IMR-90 (cell line): ENCODE measurements at regions not wholly inside any gene's neighbourhood (a gene's known extent, or its start where the extent isn't known, plus 50 kb on each side); places are given as distances from the start of the nearest gene placed in this dataset.

ENCODE experiments used
- ATAC-seq: fragments of 200-7000 bp; cut with Tn5 transposase; 2 replicates; pipeline ENCODE4 v1.9.1; 2020; ENCODE audit warnings: low read depth, mild to moderate bottlenecking, moderate library complexity
- BruUV-seq: library from RNA; stranded (reverse); fragments of 400-500 nt; replicated peaks from 2 replicates; lab custom pipeline; 2021; lab: Mats Ljungman, UMichigan
- CTCF ChIA-PET: fragments of 300-600 bp; formaldehyde crosslinking; extraction: SDS; loops from one replicate; lab custom pipeline; 2021; ENCODE audit warnings: antibody characterized with exemption; lab: Yijun Ruan, JAX
- POLR2A ChIA-PET: fragments of 300-600 bp; sonication (Branson Sonifier 250); formaldehyde crosslinking; loops from one replicate; lab custom pipeline; 2022; ENCODE audit warnings: antibody characterized with exemption; ENCODE audit not compliant: unreplicated experiment; lab: Charles Lee
- DNase-seq: peaks from one replicate; pipeline ENCODE4 v3.0.0; 2013
- H2AFZ ChIP-seq: replicated peaks from 2 replicates; pipeline ENCODE3; 2013; ENCODE audit warnings: low read length, mild to moderate bottlenecking; ENCODE audit not compliant: poor library complexity
- H2AK5ac ChIP-seq: 2 replicates; pipeline ENCODE4 v1.6.1; 2013; ENCODE audit warnings: low read depth, low read length, inconsistent platforms
- H2AK9ac ChIP-seq: replicated peaks from 2 replicates; pipeline ENCODE3; 2013; ENCODE audit warnings: mild to moderate bottlenecking, low read depth, low read length, moderate library complexity; ENCODE audit not compliant: poor library complexity
- H2BK120ac ChIP-seq: 2 replicates; pipeline ENCODE4 v1.6.1; 2013; ENCODE audit warnings: low read depth, low read length, inconsistent platforms
- H2BK15ac ChIP-seq: 3 replicates; pipeline ENCODE4 v1.6.1; 2013; ENCODE audit warnings: low read depth, low read length, inconsistent platforms
- H2BK20ac ChIP-seq: 2 replicates; pipeline ENCODE4 v1.6.1; 2013; ENCODE audit warnings: low read depth, mild to moderate bottlenecking, inconsistent platforms, low read length, moderate library complexity
- H2BK5ac ChIP-seq: 2 replicates; pipeline ENCODE4 v1.6.1; 2013; ENCODE audit warnings: mild to moderate bottlenecking, low read depth, low read length, inconsistent platforms; ENCODE audit not compliant: poor library complexity, severe bottlenecking
- H3K14ac ChIP-seq: replicated peaks from 2 replicates; pipeline ENCODE4 v1.6.1; 2013; ENCODE audit warnings: low read depth, low read length, inconsistent platforms
- H3K18ac ChIP-seq: 2 replicates; pipeline ENCODE4 v1.6.1; 2013; ENCODE audit warnings: low read depth, low read length, control low read depth
- H3K23ac ChIP-seq: 2 replicates; pipeline ENCODE4 v1.6.1; 2013; ENCODE audit warnings: low read depth, low read length, inconsistent platforms
- H3K27ac ChIP-seq: 2 replicates; pipeline ENCODE4 v1.5.1; 2013; ENCODE audit warnings: mild to moderate bottlenecking, control low read depth, low read length; ENCODE audit not compliant: insufficient read depth
- H3K27me3 ChIP-seq: 2 replicates; pipeline ENCODE4 v1.6.1; 2013; ENCODE audit warnings: low read length; ENCODE audit not compliant: control insufficient read depth, insufficient read depth
- H3K36me3 ChIP-seq: 2 replicates; pipeline ENCODE4 v1.6.1; 2013; ENCODE audit warnings: low read length, mixed read lengths; ENCODE audit not compliant: control insufficient read depth, insufficient read depth
- H3K4ac ChIP-seq: 2 replicates; pipeline ENCODE4 v1.6.1; 2013; ENCODE audit warnings: low read depth, low read length, inconsistent platforms
- H3K4me1 ChIP-seq: 2 replicates; pipeline ENCODE4 v1.6.1; 2013; ENCODE audit warnings: low read length, mixed read lengths; ENCODE audit not compliant: control insufficient read depth, insufficient read depth
- H3K4me2 ChIP-seq: 2 replicates; pipeline ENCODE4 v1.6.1; 2013; ENCODE audit warnings: low read depth, mild to moderate bottlenecking, control low read depth, low read length, moderate library complexity
- H3K4me3 ChIP-seq: 2 replicates; pipeline ENCODE4 v1.5.1; 2013; ENCODE audit warnings: low read depth, mild to moderate bottlenecking, control low read depth, low read length, moderate library complexity; ENCODE audit not compliant: insufficient read depth
- H3K56ac ChIP-seq: 2 replicates; pipeline ENCODE4 v1.6.1; 2013; ENCODE audit warnings: low read length, inconsistent platforms; ENCODE audit not compliant: insufficient read depth; ENCODE audit errors: extremely low read depth
- H3K79me1 ChIP-seq, 2 experiments: 2 replicates each; pipeline ENCODE4 v1.6.1; 2013; ENCODE audit warnings: low read length in 2 of 2, inconsistent platforms in 1 of 2, low read depth in 1 of 2
- H3K9ac ChIP-seq: 2 replicates; pipeline ENCODE4 v1.6.1; 2013; ENCODE audit warnings: low read depth, low read length, control low read depth
- H3K9me1 ChIP-seq: 2 replicates; pipeline ENCODE4 v1.6.1; 2013; ENCODE audit warnings: low read length, inconsistent platforms; ENCODE audit not compliant: insufficient read depth
- H3K9me3 ChIP-seq: 2 replicates; pipeline ENCODE4 v1.6.1; 2013; ENCODE audit warnings: low read length; ENCODE audit not compliant: control insufficient read depth, insufficient read depth
- H4K20me1 ChIP-seq: 2 replicates; pipeline ENCODE4 v1.6.1; 2013; ENCODE audit warnings: low read length, inconsistent platforms; ENCODE audit not compliant: insufficient read depth
- H4K5ac ChIP-seq: 2 replicates; pipeline ENCODE4 v1.6.1; 2013; ENCODE audit warnings: mild to moderate bottlenecking, low read depth, low read length, control low read depth
- H4K8ac ChIP-seq, 2 experiments: 2 replicates each; pipeline ENCODE4 v1.6.1; 2013; ENCODE audit warnings: low read depth in 2 of 2, low read length in 2 of 2, control low read depth in 1 of 2, inconsistent platforms in 1 of 2
- H4K91ac ChIP-seq: 2 replicates; pipeline ENCODE4 v1.6.1; 2013; ENCODE audit warnings: low read depth, low read length, inconsistent platforms; ENCODE audit not compliant: insufficient read depth
- RCOR1 ChIP-seq: IDR thresholded peaks from 2 replicates; pipeline ENCODE4 v1.6.1; 2012; ENCODE audit warnings: mild to moderate bottlenecking, low read length, improper control_type of control experiment; ENCODE audit not compliant: insufficient replicate concordance
- RFX5 ChIP-seq: IDR thresholded peaks from 2 replicates; pipeline ENCODE4 v1.8.0; 2012; ENCODE audit warnings: low read depth, mild to moderate bottlenecking, low read length, moderate library complexity
- USF2 ChIP-seq: fragments of 150-350 bp; IDR thresholded peaks from 2 replicates; pipeline ENCODE4 v1.6.1; 2017; ENCODE audit warnings: mild to moderate bottlenecking, antibody characterized with exemption, low read length, low read depth
- WGBS, 2 experiments: methylation state at CpG; one replicate each; pipeline versions ENCODE4 v1.1.5 to v1.1.7; 2013; ENCODE audit warnings: missing lambda C conversion rate in 2 of 2; ENCODE audit not compliant: insufficient read length in 1 of 2; ENCODE audit errors: extremely low coverage in 2 of 2; 5-methylcytosine and 5-hydroxymethylcytosine counted together
- dilution Hi-C: fragments of 300-500 bp; cut with HindIII; formaldehyde crosslinking; loops from one replicate; pipeline ENCODE4 v1.14.3; 2018; ENCODE audit warnings: low sequenced_read_pairs; ENCODE audit not compliant: unreplicated experiment
- in situ Hi-C: fragments of 300-500 bp; cut with MboI; formaldehyde crosslinking; loops from 3 replicates; pipeline ENCODE4 v1.14.3; 2019; ENCODE audit warnings: low sequenced_read_pairs, inconsistent platforms, mixed read lengths
- intact Hi-C: fragments of 100-400 bp; cut with micrococcal nuclease; formaldehyde crosslinking; loops from 2 replicates; pipeline ENCODE4 v1.10.0; 2022

GRCh38 chr6:139855671-139856311 lies 481.3 kb upstream of the CITED2 start (continued):
- TF ChIP-seq RCOR1: no peak

- Histone ChIP-seq H3K4ac (peak overlapping the region; percentile 90), H3K14ac (peak overlapping the region; percentile 89), H2BK20ac (peak overlapping the region; percentile 95), H3K23ac (peak overlapping the region; percentile 82; the same call in 1 of the 2 replicates), H2BK15ac (peak overlapping the region; percentile 98), H3K4me1 (peaks cover 11% of the 10 kb centered on the region), H4K20me1 (no peaks in the 10 kb centered on the region), H4K5ac (peak overlapping the region; percentile 8), H2AK5ac (peak overlapping the region; percentile 88), H2BK120ac (peak overlapping the region; percentile 93), H3K27me3 (no peaks in the 10 kb centered on the region), H4K8ac (peak overlapping the region; percentile 81 to 89), H4K91ac (peak overlapping the region; percentile 79), H3K79me1 (0 out of 4 replicates have a peak, but pooled peaks cover 0 to 3% of the 10 kb centered on the region in 2 experiments), H2AK9ac (no peak overlapping the region), H3K4me2 (no peak overlapping the region; the same call in 1 of the 2 replicates), H2AFZ (peak overlapping the region; percentile 11), H3K27ac (peak overlapping the region; percentile 19; the same call in 1 of the 2 replicates), H3K56ac (peak overlapping the region; percentile 38; the same call in 1 of the 2 replicates), H3K4me3 (no peak overlapping the region), H3K9me1 (peaks cover 5% of the 10 kb centered on the region), H2BK5ac (peak overlapping the region; percentile 86), H3K9ac (no peak overlapping the region), H3K18ac (peak overlapping the region; percentile 59), H3K9me3 (no peaks in the 10 kb centered on the region), H3K36me3 (no peaks in the 10 kb centered on the region)
- in situ Hi-C loops: no loop called here
- BruUV-seq: no TSS peak
- ATAC-seq (peak; percentile 57), DNase-seq (peak; percentile 87)
- ChIA-PET CTCF (interaction anchor here (0.8 kb wide), 1 partner anchor 84 kb away, joined by 3 read pairs; no protein-coding TSS in a partner anchor), POLR2A (interaction anchor here (0.6 kb wide), 1 partner anchor 420 kb away, joined by 3 read pairs; no protein-coding TSS in a partner anchor)
- dilution Hi-C loops: no loop called here
- TF ChIP-seq USF2 (no peak), RFX5 (0 out of 2 replicates have a peak, but pooled peaks have one; percentile 44)
- intact Hi-C loops: loop anchor here (2.0 to 10.0 kb wide), 3 partner anchors 96 to 479 kb away; partner anchors contain the start of gene CITED2
- no CpG with 5 or more reads among the region's 3 CpGs for WGBS, 2 experiments
These were observed 479.0 kb upstream of the CITED2 start for GRCh38 chr6:139853302-139853992.
